ENCODE measurements at regions not wholly inside any gene's neighbourhood (a gene's known extent, or its start where the extent isn't known, plus 50 kb on each side); places are given as distances from the start of the nearest gene placed in this dataset.

- TF ChIP-seq, protein P1, sequence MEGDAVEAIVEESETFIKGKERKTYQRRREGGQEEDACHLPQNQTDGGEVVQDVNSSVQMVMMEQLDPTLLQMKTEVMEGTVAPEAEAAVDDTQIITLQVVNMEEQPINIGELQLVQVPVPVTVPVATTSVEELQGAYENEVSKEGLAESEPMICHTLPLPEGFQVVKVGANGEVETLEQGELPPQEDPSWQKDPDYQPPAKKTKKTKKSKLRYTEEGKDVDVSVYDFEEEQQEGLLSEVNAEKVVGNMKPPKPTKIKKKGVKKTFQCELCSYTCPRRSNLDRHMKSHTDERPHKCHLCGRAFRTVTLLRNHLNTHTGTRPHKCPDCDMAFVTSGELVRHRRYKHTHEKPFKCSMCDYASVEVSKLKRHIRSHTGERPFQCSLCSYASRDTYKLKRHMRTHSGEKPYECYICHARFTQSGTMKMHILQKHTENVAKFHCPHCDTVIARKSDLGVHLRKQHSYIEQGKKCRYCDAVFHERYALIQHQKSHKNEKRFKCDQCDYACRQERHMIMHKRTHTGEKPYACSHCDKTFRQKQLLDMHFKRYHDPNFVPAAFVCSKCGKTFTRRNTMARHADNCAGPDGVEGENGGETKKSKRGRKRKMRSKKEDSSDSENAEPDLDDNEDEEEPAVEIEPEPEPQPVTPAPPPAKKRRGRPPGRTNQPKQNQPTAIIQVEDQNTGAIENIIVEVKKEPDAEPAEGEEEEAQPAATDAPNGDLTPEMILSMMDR (IDR thresholded peaks at IDR 0.05; ENCODE audit: low read length) = no peak
- TF ChIP-seq EZH2 (IDR thresholded peaks at IDR 0.05; ENCODE audit: borderline replicate concordance, low read length) = no peak
- Histone ChIP-seq H3K4me2 (ENCODE audit: low read length) (no peak overlapping the region), H3K79me2 (ENCODE audit: insufficient read depth, low read length) (no peaks in the 10 kb centered on the region), H3K9me3 (ENCODE audit: low read length) (no peaks in the 10 kb centered on the region), H3K9me2 (ENCODE audit: low read depth, low read length) (no peaks in the 10 kb centered on the region), H3K27me3 (ENCODE audit: insufficient read depth, low read length) (no peaks in the 10 kb centered on the region), H3K9ac (ENCODE audit: low read length) (no peak overlapping the region), H3K4me3 (ENCODE audit: low read depth, low read length, poor library complexity, severe bottlenecking) (no peak overlapping the region), H4K20me1 (ENCODE audit: insufficient read depth, low read length) (no peaks in the 10 kb centered on the region), H3K27ac (ENCODE audit: low read depth, low read length, poor library complexity, severe bottlenecking) (no peak overlapping the region), H3K4me1 (ENCODE audit: insufficient read depth, low read length, severe bottlenecking) (no peaks in the 10 kb centered on the region), H3K36me3 (ENCODE audit: insufficient read depth, low read length) (no peaks in the 10 kb centered on the region), H2AFZ (ENCODE audit: low read length) (no peak overlapping the region), H3F3A (ENCODE audit: insufficient read depth, low read length) (no peaks in the 10 kb centered on the region)
Measured at GRCh38 chr14:53788566-53788965, 168.1 kb downstream of the BMP4 start.

DNA sequence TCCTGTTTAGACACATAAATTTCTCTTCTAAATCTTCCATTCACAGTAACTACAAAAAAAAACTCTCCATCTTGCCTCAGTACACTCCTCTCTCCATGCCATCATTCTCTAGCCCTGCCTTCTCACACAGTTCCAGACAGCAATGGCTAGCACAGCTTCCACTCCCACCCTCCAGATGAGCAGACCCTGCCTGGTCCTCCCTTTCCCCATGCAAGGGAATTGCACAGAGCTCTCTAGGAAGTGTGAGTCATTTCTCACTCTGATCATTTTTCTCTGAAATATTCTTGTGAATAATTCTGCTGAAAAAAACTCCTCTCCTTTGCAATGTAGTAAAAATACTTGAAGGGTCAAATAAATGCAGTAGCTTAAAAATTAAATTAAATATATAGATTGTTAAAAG, 170.6 kb downstream of the BMP4 start:
- no peak overlapping the region for H3K4me2 ChIP-seq (ENCODE audit: low read length)
- no peak overlapping the region for H3K9ac ChIP-seq (ENCODE audit: low read length)
- H3K27me3 ChIP-seq (ENCODE audit: insufficient read depth, low read length) = no peaks in the 10 kb centered on the region
- no peaks in the 10 kb centered on the region for H3K9me3 ChIP-seq (ENCODE audit: low read length)
- no peaks in the 10 kb centered on the region for H3K9me2 ChIP-seq (ENCODE audit: low read depth, low read length)
- TF ChIP-seq, protein P1 (IDR thresholded peaks at IDR 0.05; ENCODE audit: low read length) = no peak
- no peak for TF ChIP-seq EZH2 (IDR thresholded peaks at IDR 0.05; ENCODE audit: borderline replicate concordance, low read length)
- H3K4me1 ChIP-seq (ENCODE audit: insufficient read depth, low read length, severe bottlenecking) = no peaks in the 10 kb centered on the region
- H3K79me2 ChIP-seq (ENCODE audit: insufficient read depth, low read length) = no peaks in the 10 kb centered on the region
- H3K36me3 ChIP-seq (ENCODE audit: insufficient read depth, low read length) = no peaks in the 10 kb centered on the region
- no peak overlapping the region for H2AFZ ChIP-seq (ENCODE audit: low read length)
- H3K27ac ChIP-seq (ENCODE audit: low read depth, low read length, poor library complexity, severe bottlenecking) = no peak overlapping the region
- no peaks in the 10 kb centered on the region for H3F3A ChIP-seq (ENCODE audit: insufficient read depth, low read length)
- no peak overlapping the region for H3K4me3 ChIP-seq (ENCODE audit: low read depth, low read length, poor library complexity, severe bottlenecking)
- no peaks in the 10 kb centered on the region for H4K20me1 ChIP-seq (ENCODE audit: insufficient read depth, low read length)

DNA sequence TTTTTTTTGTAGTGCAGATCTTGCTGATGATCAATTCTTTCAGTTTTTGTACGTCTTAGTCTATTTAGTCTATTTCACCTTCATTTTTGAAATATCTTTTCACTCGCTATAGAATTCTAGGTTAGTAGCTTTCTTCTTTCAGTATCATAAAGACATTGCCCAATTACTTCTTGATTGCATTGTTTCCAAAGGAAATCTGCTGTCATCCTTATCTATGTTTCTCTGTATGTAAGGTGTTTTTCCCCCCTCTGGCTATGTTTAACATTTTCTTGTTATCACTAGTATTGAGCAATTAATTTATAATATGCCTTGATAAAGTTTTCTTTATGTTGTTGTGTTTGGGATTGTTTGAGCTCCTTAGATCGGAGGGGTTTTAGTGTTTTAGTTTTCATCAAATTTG, 171.9 kb downstream of the BMP4 start:
- no peak overlapping the region for H2AFZ ChIP-seq (ENCODE audit: low read length)
- no peaks in the 10 kb centered on the region for H3K4me1 ChIP-seq (ENCODE audit: insufficient read depth, low read length, severe bottlenecking)
- no peaks in the 10 kb centered on the region for H3K9me2 ChIP-seq (ENCODE audit: low read depth, low read length)
- no peaks in the 10 kb centered on the region for H3K9me3 ChIP-seq (ENCODE audit: low read length)
- no peaks in the 10 kb centered on the region for H3K36me3 ChIP-seq (ENCODE audit: insufficient read depth, low read length)
- no peaks in the 10 kb centered on the region for H4K20me1 ChIP-seq (ENCODE audit: insufficient read depth, low read length)
- no peaks in the 10 kb centered on the region for H3F3A ChIP-seq (ENCODE audit: insufficient read depth, low read length)
- no peak overlapping the region for H3K4me3 ChIP-seq (ENCODE audit: low read depth, low read length, poor library complexity, severe bottlenecking)
- TF ChIP-seq EZH2 (IDR thresholded peaks at IDR 0.05; ENCODE audit: borderline replicate concordance, low read length) = no peak
- TF ChIP-seq, protein P1 (IDR thresholded peaks at IDR 0.05; ENCODE audit: low read length) = no peak
- no peak overlapping the region for H3K9ac ChIP-seq (ENCODE audit: low read length)
- no peak overlapping the region for H3K27ac ChIP-seq (ENCODE audit: low read depth, low read length, poor library complexity, severe bottlenecking)
- H3K79me2 ChIP-seq (ENCODE audit: insufficient read depth, low read length) = no peaks in the 10 kb centered on the region
- H3K27me3 ChIP-seq (ENCODE audit: insufficient read depth, low read length) = no peaks in the 10 kb centered on the region
- no peak overlapping the region for H3K4me2 ChIP-seq (ENCODE audit: low read length)
